ENCODE measurements at regions not wholly inside any gene's neighbourhood (a gene's known extent, or its start where the extent isn't known, plus 50 kb on each side); places are given as distances from the start of the nearest gene placed in this dataset.

GRCh38 chr3:30539772-30540171 lies 66.6 kb upstream of the TGFBR2 start:
- Histone ChIP-seq H3K4me1 (replicated peaks in 1 of 4; ENCODE audit: control insufficient read depth in 3 of 4, insufficient read depth in 4 of 4, low read length in 3 of 4) (no peaks in the 10 kb centered on the region; a peak in 1 of 7 replicates), H3K14ac (ENCODE audit: insufficient read length) (no peak overlapping the region), H2BK12ac (ENCODE audit: low read depth, low read length) (no peak overlapping the region), H3K4me2 (ENCODE audit: insufficient read depth in 1 of 2, low read depth in 2 of 2, low read length in 2 of 2) (no peak overlapping the region), H2BK120ac (replicated peaks; ENCODE audit: low read depth, low read length) (no peak overlapping the region), H3K9me3 (ENCODE audit: insufficient read depth in 2 of 2, low read depth in 1 of 2, low read length in 1 of 2) (no peaks in the 10 kb centered on the region), H3K36me3 (ENCODE audit: control insufficient read depth in 2 of 4, insufficient read depth in 4 of 4, low read length in 3 of 4) (peaks cover 0 to 1% (median 0%) of the 10 kb centered on the region in 4 experiments; a peak in 2 of 8 replicates), H2AK5ac (ENCODE audit: low read depth, low read length) (no peak overlapping the region), H2BK20ac (ENCODE audit: low read length) (no peak overlapping the region), H2BK15ac (ENCODE audit: low read length) (no peak overlapping the region), H3K56ac (replicated peaks; ENCODE audit: insufficient read length, low read depth, low read length) (no peak overlapping the region), H3K79me2 (ENCODE audit: control insufficient read depth in 1 of 2, insufficient read depth in 2 of 2, low read length in 2 of 2) (no peaks in the 10 kb centered on the region), H3K27ac (ENCODE audit: low read depth, low read length) (no peak overlapping the region), H2AFZ (ENCODE audit: low read length) (no peak overlapping the region), H3K79me1 (ENCODE audit: low read depth, low read length) (no peaks in the 10 kb centered on the region), H4K20me1 (replicated peaks in 1 of 2; ENCODE audit: control insufficient read depth in 1 of 2, insufficient read depth in 2 of 2, low read length in 2 of 2) (no peaks in the 10 kb centered on the region), H4K8ac (ENCODE audit: extremely low read depth, insufficient read depth, low read length) (no peak overlapping the region), H3K4ac (replicated peaks; ENCODE audit: insufficient read length, low read depth, low read length) (no peak overlapping the region), H3K9ac (replicated peaks in 1 of 4; ENCODE audit: extremely low read depth in 1 of 4, low read depth in 3 of 4, low read length in 3 of 4) (no peak overlapping the region), H3K23ac (ENCODE audit: insufficient read length) (no peak overlapping the region), H3K18ac (ENCODE audit: extremely low read depth, low read length) (no peak overlapping the region), H3K27me3 (replicated peaks in 1 of 4; ENCODE audit: control insufficient read depth in 3 of 4, extremely low read depth in 1 of 4, insufficient read depth in 3 of 4, low read length in 3 of 4) (no peaks in the 10 kb centered on the region), H4K5ac (ENCODE audit: insufficient read length, low read depth, low read length) (no peak overlapping the region), H4K91ac (replicated peaks; ENCODE audit: insufficient read length, low read length) (no peak overlapping the region), H2BK5ac (ENCODE audit: low read depth, low read length) (no peak overlapping the region), H3K4me3 (ENCODE audit: extremely low read depth in 1 of 4, insufficient read depth in 2 of 4, low read depth in 3 of 4, low read length in 4 of 4) (no peak overlapping the region), H3K23me2 (ENCODE audit: low read depth, low read length) (no peaks in the 10 kb centered on the region)
- ChIA-PET CTCF (ENCODE audit: partially characterized antibody) (no interaction called here), POLR2A (ENCODE audit: partially characterized antibody) (no interaction called here)
- WGBS, 2 experiments (ENCODE audit: extremely low coverage in 1 of 2, insufficient coverage in 1 of 2, insufficient read length in 1 of 2, insufficient replicate concordance in 2 of 2, low coverage in 1 of 2, low lambda C conversion rate in 2 of 2, missing lambda C conversion rate in 1 of 2), result 86% methylated on average over 1 of the region's 1 CpG; no CpG with 5 or more reads in 1 of the 2 experiments
- FAIRE-seq (no peak), DNase-seq (ENCODE audit: low read depth in 1 of 2, low spot score in 2 of 2) (no peak)
- no peak for TF ChIP-seq FOSL1 (IDR thresholded peaks at IDR 0.05; ENCODE audit: insufficient read depth, low read depth, low read length)
- TF ChIP-seq BACH1 (IDR thresholded peaks at IDR 0.05; ENCODE audit: low read length), result no peak
- no peak for TF ChIP-seq TAF7 (optimal IDR thresholded peaks at IDR 0.05; ENCODE audit: borderline replicate concordance, low read depth, low read length)
- TF ChIP-seq GTF2F1 (IDR thresholded peaks at IDR 0.05; ENCODE audit: borderline replicate concordance, low read depth, low read length), result no peak
- no peak for TF ChIP-seq TAF1 (IDR thresholded peaks at IDR 0.05; ENCODE audit: low read depth, low read length)
- no peak for TF ChIP-seq MAX (IDR thresholded peaks at IDR 0.05)
- no peak for TF ChIP-seq RNF2 (IDR thresholded peaks at IDR 0.05; ENCODE audit: borderline replicate concordance, low read depth, low read length, missing control alignments, poor library complexity, severe bottlenecking)
- TF ChIP-seq EP300 (IDR thresholded peaks at IDR 0.05; ENCODE audit: borderline replicate concordance in 1 of 2, low read depth in 2 of 2, low read length in 2 of 2), result no peak
- no peak for TF ChIP-seq E2F6 (IDR thresholded peaks at IDR 0.05)
- TF ChIP-seq CBX5 (IDR thresholded peaks at IDR 0.05; ENCODE audit: low read depth, low read length), result no peak
- no peak for TF ChIP-seq SP4 (IDR thresholded peaks at IDR 0.05; ENCODE audit: low read length)
- TF ChIP-seq PHF8 (conservative IDR thresholded peaks at IDR 0.05; ENCODE audit: low read depth, low read length), result no peak
- no peak for TF ChIP-seq CHD2 (IDR thresholded peaks at IDR 0.05; ENCODE audit: low read length)
- TF ChIP-seq NRF1 (IDR thresholded peaks at IDR 0.05; ENCODE audit: low read depth, low read length), result no peak
